WERI-Rb-1 (cell line): ENCODE measurements at regions not wholly inside any gene's neighbourhood (a gene's known extent, or its start where the extent isn't known, plus 50 kb on each side); places are given as distances from the start of the nearest gene placed in this dataset.

Source experiments
- DNase-seq: peaks from one replicate; pipeline ENCODE4 v3.0.0-alpha.2; 2020
- H3K27ac ChIP-seq: fragments of 250-450 bp; sonication (Bioruptor Pico); 2 replicates; pipeline ENCODE4 v1.5.1; 2020; ENCODE audit warnings: mild to moderate bottlenecking, moderate library complexity
- H3K27me3 ChIP-seq: fragments of 250-450 bp; sonication (Bioruptor Pico); 2 replicates; pipeline ENCODE4 v1.5.1; 2021; ENCODE audit warnings: mild to moderate bottlenecking, low read depth, moderate library complexity; ENCODE audit not compliant: insufficient read depth, severe bottlenecking
- H3K36me3 ChIP-seq: fragments of 250-450 bp; sonication (Bioruptor Pico); 2 replicates; pipeline ENCODE4 v1.5.1; 2020; ENCODE audit warnings: mild to moderate bottlenecking, moderate library complexity
- H3K4me3 ChIP-seq: 2 replicates; pipeline ENCODE4 v1.5.1; 2011; ENCODE audit warnings: low read depth, mild to moderate bottlenecking, control low read depth, low read length
- H3K9me3 ChIP-seq: fragments of 250-450 bp; sonication (Bioruptor Pico); 2 replicates; pipeline ENCODE4 v1.5.1; 2021; ENCODE audit warnings: mild to moderate bottlenecking, moderate library complexity; ENCODE audit not compliant: severe bottlenecking
- TF ChIP-seq, protein P1 (sequence below): IDR thresholded peaks from 2 replicates; pipeline ENCODE4 v1.5.1; 2011; ENCODE audit warnings: low read depth, mild to moderate bottlenecking, control low read depth, inconsistent platforms, low read length

DNA sequence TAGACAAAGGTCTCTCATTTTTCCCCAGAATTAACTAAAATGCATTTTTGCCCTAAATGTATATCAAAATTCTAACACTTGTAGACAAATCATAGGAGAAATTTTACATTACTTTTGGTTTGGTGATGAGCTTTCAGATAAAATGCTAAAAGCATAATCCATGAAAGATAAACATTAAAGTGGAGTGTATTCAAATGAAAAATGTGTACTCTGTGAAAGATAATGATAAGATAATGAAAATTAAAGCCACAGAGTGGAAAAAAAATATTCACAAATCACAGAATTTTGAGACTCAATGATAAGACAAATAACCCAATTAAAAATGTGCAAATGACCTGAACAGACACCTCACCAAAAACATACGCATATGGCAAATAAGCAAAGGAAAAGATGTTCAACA is 176.9 kb upstream of the ADAMTS16 start:
- no peak for DNase-seq
- no peaks in the 10 kb centered on the region for H3K36me3 ChIP-seq
- TF ChIP-seq, protein P1, sequence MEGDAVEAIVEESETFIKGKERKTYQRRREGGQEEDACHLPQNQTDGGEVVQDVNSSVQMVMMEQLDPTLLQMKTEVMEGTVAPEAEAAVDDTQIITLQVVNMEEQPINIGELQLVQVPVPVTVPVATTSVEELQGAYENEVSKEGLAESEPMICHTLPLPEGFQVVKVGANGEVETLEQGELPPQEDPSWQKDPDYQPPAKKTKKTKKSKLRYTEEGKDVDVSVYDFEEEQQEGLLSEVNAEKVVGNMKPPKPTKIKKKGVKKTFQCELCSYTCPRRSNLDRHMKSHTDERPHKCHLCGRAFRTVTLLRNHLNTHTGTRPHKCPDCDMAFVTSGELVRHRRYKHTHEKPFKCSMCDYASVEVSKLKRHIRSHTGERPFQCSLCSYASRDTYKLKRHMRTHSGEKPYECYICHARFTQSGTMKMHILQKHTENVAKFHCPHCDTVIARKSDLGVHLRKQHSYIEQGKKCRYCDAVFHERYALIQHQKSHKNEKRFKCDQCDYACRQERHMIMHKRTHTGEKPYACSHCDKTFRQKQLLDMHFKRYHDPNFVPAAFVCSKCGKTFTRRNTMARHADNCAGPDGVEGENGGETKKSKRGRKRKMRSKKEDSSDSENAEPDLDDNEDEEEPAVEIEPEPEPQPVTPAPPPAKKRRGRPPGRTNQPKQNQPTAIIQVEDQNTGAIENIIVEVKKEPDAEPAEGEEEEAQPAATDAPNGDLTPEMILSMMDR = no peak
- peaks cover 52% of the 10 kb centered on the region for H3K27me3 ChIP-seq
- no peak overlapping the region for H3K27ac ChIP-seq
- no peaks in the 10 kb centered on the region for H3K9me3 ChIP-seq
- no peak overlapping the region for H3K4me3 ChIP-seq

DNA sequence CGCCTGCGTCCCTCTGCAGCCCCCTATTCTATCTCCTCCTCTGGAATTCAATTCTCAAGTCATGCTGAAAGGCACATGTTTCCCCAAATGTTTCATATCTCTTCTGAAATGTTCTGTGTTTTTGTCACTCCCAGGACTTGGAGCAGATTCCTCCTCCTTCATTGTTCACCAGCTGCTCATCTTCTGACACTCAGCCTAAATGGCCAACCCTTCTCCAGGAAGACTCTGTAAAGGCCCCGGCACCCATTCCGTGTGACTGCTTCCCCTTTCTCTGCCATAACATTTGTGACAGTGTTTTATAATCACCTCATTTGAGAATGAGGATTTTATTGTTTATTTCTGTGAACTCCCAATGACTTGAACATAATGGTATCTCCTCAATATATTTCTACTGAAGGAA is 170.8 kb upstream of the ADAMTS16 start:
- no peaks in the 10 kb centered on the region for H3K36me3 ChIP-seq
- H3K27me3 ChIP-seq = peaks cover 72% of the 10 kb centered on the region
- TF ChIP-seq, protein P1 = no peak
- no peak overlapping the region for H3K4me3 ChIP-seq
- no peaks in the 10 kb centered on the region for H3K9me3 ChIP-seq
- H3K27ac ChIP-seq = no peak overlapping the region
- DNase-seq = no peak

DNA sequence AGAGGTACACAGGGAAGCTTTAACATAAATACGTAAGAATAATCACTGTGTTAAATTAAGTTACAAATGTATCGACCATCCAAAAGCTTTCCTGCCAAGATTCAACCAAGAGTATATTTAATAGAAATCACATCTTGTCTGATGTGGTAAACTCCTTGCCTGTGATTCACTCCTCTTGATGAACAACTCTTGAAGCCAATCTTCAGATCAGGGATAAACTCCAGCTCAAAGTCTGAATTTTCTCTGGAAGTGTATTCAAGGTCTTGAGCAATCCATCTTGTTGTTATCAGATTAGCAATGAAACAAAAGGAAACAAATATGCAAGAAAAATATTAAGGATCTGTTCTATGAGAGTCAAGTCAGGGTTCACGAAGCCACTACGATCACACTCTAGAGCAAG is 170.0 kb upstream of the ADAMTS16 start:
- Histone ChIP-seq H3K27ac (no peak overlapping the region), H3K9me3 (no peaks in the 10 kb centered on the region), H3K27me3 (peaks cover 75% of the 10 kb centered on the region), H3K4me3 (no peak overlapping the region), H3K36me3 (no peaks in the 10 kb centered on the region)
- TF ChIP-seq, protein P1 = no peak
- DNase-seq = no peak

DNA sequence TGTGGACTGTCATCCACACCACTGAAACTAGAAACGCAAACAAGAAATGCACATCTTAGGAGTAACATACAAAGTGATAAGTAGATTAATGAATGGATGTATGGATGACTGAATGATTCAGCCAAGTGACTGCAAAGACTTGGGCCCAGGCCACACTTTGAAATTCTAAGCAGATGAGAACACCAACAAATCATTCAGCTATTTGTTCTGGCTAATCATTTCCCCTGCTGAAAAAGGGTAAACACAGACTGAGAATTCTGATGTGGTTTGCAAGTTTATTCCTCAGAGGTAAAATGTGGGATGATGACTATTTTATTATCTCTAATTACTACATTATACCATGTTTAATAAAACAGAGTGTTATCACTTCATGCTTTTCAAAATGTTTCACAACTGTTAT is 163.2 kb upstream of the ADAMTS16 start:
- H3K27me3 ChIP-seq = peaks cover 83% of the 10 kb centered on the region
- H3K27ac ChIP-seq = no peak overlapping the region
- no peak overlapping the region for H3K4me3 ChIP-seq
- TF ChIP-seq, protein P1 = no peak
- no peaks in the 10 kb centered on the region for H3K36me3 ChIP-seq
- no peaks in the 10 kb centered on the region for H3K9me3 ChIP-seq
- no peak for DNase-seq

DNA sequence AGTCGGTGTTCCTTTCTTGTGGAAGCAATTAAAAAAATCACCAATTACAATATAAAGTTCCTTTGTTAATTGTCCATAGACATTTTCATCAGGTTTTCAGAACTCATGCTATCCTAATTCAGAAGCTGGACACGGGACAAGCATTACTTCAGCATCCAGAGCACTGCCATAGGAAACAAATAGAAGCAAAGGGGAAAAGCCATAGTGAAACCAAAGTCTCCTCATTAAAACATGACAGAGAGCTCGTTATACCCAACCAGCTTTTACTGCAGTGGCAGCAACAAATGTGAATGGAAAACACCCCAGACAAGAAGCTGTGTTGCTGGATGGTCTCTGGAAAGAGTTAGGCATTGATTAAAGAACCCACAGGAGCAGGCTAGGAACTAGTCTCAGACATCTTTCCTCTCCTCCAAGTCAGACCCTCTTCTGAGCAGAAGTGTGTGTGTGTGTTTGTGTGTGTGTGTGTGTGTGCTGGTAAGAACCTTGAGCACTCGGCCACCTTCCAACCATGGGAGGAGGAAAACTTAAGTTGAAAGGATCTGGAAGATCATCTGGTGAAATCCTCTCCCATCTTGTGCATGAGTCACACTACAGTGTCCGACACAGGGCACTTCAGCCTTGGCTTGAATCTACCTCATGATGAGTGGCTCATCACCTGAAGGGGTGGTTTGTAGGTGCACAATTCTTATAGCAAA is 162.6 kb upstream of the ADAMTS16 start:
- Histone ChIP-seq H3K36me3 (no peaks in the 10 kb centered on the region), H3K9me3 (no peaks in the 10 kb centered on the region), H3K4me3 (no peak overlapping the region), H3K27me3 (peaks cover 86% of the 10 kb centered on the region), H3K27ac (no peak overlapping the region)
- TF ChIP-seq, protein P1 = no peak
- DNase-seq = no peak

DNA sequence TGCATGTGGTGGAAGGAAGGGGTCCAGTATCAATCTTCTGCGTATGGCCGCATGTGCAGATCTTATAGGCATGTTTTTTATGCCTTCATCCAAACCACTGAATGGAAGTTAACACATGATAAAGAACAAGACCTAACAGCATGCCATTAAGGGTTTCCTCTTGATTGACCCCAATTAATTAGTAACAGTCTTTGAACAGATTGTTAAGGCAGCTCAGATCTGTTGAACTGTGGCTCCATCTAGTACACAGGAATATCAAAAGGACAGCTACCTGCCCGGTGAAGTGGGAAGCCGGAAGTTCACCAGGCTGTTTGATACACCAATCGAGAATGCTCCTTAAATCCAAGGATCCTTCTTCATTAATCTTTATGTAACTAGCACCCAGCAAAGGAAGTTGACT is 159.9 kb upstream of the ADAMTS16 start:
- DNase-seq = no peak
- H3K27me3 ChIP-seq = peaks cover 87% of the 10 kb centered on the region
- H3K36me3 ChIP-seq = no peaks in the 10 kb centered on the region
- H3K4me3 ChIP-seq = no peak overlapping the region
- TF ChIP-seq, protein P1 = no peak
- no peak overlapping the region for H3K27ac ChIP-seq
- no peaks in the 10 kb centered on the region for H3K9me3 ChIP-seq
